Uterus (tissue), 3 donors: ENCODE measurements at regions not wholly inside any gene's neighbourhood (a gene's known extent, or its start where the extent isn't known, plus 50 kb on each side); places are given as distances from the start of the nearest gene placed in this dataset.

Experiments
- DNase-seq, 2 donors: peaks; one replicate each; pipeline ENCODE4 v3.0.0-alpha.2; 2019 to 2020
- H3K27ac ChIP-seq, 2 donors: fragments of 200-600 bp; sonication (generic); 1 replicate in 1 of 2; 2 replicates in 1 of 2; pipeline ENCODE4 v1.5.1; 2016 to 2018
- H3K27me3 ChIP-seq, 2 donors: fragments of 200-600 bp; sonication (generic); one replicate each; pipeline ENCODE4 v1.5.1; 2018 to 2019; ENCODE audit warnings: control low read depth in 1 of 2
- H3K36me3 ChIP-seq, 2 donors: fragments of 200-600 bp; sonication (generic); one replicate each; pipeline ENCODE4 v1.5.1; 2019; ENCODE audit warnings: control low read depth in 1 of 2
- H3K4me1 ChIP-seq, 2 donors: fragments of 200-600 bp; sonication (generic); one replicate each; pipeline ENCODE4 v1.5.1; 2018 to 2019; ENCODE audit warnings: control low read depth in 1 of 2
- H3K4me3 ChIP-seq, 2 donors: fragments of 200-600 bp; sonication (generic); 1 replicate in 1 of 2; 2 replicates in 1 of 2; pipeline ENCODE4 v1.5.1; 2018 to 2019; ENCODE audit warnings: mild to moderate bottlenecking in 1 of 2
- H3K9me3 ChIP-seq, 2 donors: fragments of 200-600 bp; sonication (generic); one replicate each; pipeline ENCODE4 v1.5.1; 2019; ENCODE audit warnings: control low read depth in 1 of 2
- CTCF ChIP-seq, 4 experiments: fragments of 200-600 bp in 2 of 4; fragments of 450-650 bp in 2 of 4; sonication (generic) in 2 of 4; IDR thresholded peaks; one replicate each; pipeline ENCODE4 v1.5.1; 2016 to 2019; ENCODE audit warnings: antibody characterized with exemption in 4 of 4, mild to moderate bottlenecking in 2 of 4, moderate library complexity in 1 of 4
- POLR2A ChIP-seq, 2 donors: fragments of 450-650 bp; IDR thresholded peaks; one replicate each; pipeline ENCODE4 v1.6.1; 2016; ENCODE audit warnings: antibody characterized with exemption in 2 of 2, mild to moderate bottlenecking in 1 of 2, moderate library complexity in 1 of 2
- intact Hi-C: fragments of 100-400 bp; cut with DNase I; formaldehyde crosslinking; loops from one replicate; pipeline ENCODE4 v1.15.1; 2023; ENCODE audit warnings: low total_unique reads
- donor health status: DM: yes; HTN: yes; CAD: no.

GRCh38 chr17:6304894-6305612 lies 129.9 kb downstream of the AIPL1 start:
- intact Hi-C loops: no loop called here
- Histone ChIP-seq H3K9me3 (no peaks in the 10 kb centered on the region), H3K4me1 (no peaks in the 10 kb centered on the region), H3K27ac (no peak overlapping the region), H3K27me3 (no peaks in the 10 kb centered on the region), H3K4me3 (no peak overlapping the region), H3K36me3 (no peaks in the 10 kb centered on the region)
- DNase-seq: no peak
- no peak for TF ChIP-seq POLR2A (IDR thresholded peaks at IDR 0.05)
- TF ChIP-seq CTCF (IDR thresholded peaks at IDR 0.05): no peak

GRCh38 chr17:6303664-6304063 lies 131.3 kb downstream of the AIPL1 start:
- TF ChIP-seq POLR2A (IDR thresholded peaks at IDR 0.05) (no peak), CTCF (IDR thresholded peaks at IDR 0.05) (no peak)
- H3K4me1 ChIP-seq: no peaks in the 10 kb centered on the region
- no peak overlapping the region for H3K4me3 ChIP-seq
- H3K36me3 ChIP-seq: no peaks in the 10 kb centered on the region
- no peak overlapping the region for H3K27ac ChIP-seq
- no peaks in the 10 kb centered on the region for H3K9me3 ChIP-seq
- intact Hi-C loops: no loop called here
- no peaks in the 10 kb centered on the region for H3K27me3 ChIP-seq
- DNase-seq: no peak

- no peak overlapping the region for H3K4me3 ChIP-seq
- H3K36me3 ChIP-seq: no peaks in the 10 kb centered on the region
- TF ChIP-seq CTCF (IDR thresholded peaks at IDR 0.05) (no peak), POLR2A (IDR thresholded peaks at IDR 0.05) (no peak)
- H3K4me1 ChIP-seq: no peaks in the 10 kb centered on the region
- DNase-seq: no peak
- no peaks in the 10 kb centered on the region for H3K9me3 ChIP-seq
- no peaks in the 10 kb centered on the region for H3K27me3 ChIP-seq
- H3K27ac ChIP-seq: no peak overlapping the region
- intact Hi-C loops: no loop called here
Observed at GRCh38 chr17:6299275-6299674, 135.6 kb downstream of the AIPL1 start.

- Histone ChIP-seq H3K4me3 (no peak overlapping the region), H3K27me3 (no peaks in the 10 kb centered on the region), H3K9me3 (no peaks in the 10 kb centered on the region), H3K36me3 (no peaks in the 10 kb centered on the region), H3K27ac (no peak overlapping the region), H3K4me1 (no peaks in the 10 kb centered on the region)
- TF ChIP-seq POLR2A (IDR thresholded peaks at IDR 0.05) (no peak), CTCF (IDR thresholded peaks at IDR 0.05) (no peak)
- intact Hi-C loops: no loop called here
- no peak for DNase-seq
Observed at GRCh38 chr17:6297960-6298359, 137.0 kb downstream of the AIPL1 start.

GRCh38 chr17:6297119-6297518 lies 137.8 kb downstream of the AIPL1 start:
- no peak for TF ChIP-seq CTCF (IDR thresholded peaks at IDR 0.05)
- no peak for TF ChIP-seq POLR2A (IDR thresholded peaks at IDR 0.05)
- no peaks in the 10 kb centered on the region for H3K36me3 ChIP-seq
- no peaks in the 10 kb centered on the region for H3K27me3 ChIP-seq
- intact Hi-C loops: no loop called here
- no peak overlapping the region for H3K27ac ChIP-seq
- no peaks in the 10 kb centered on the region for H3K9me3 ChIP-seq
- no peaks in the 10 kb centered on the region for H3K4me1 ChIP-seq
- DNase-seq: no peak
- no peak overlapping the region for H3K4me3 ChIP-seq
